Motor neuron (in vitro differentiated cells): ENCODE measurements at regions not wholly inside any gene's neighbourhood (a gene's known extent, or its start where the extent isn't known, plus 50 kb on each side); places are given as distances from the start of the nearest gene placed in this dataset.

Source experiments
- ATAC-seq, 8 experiments: fragments of 200-7000 bp; cut with Tn5 transposase; replicated peaks in 6 of 8; 2 replicates each; pipeline ENCODE4 v1.8.0; 2021; ENCODE audit warnings: mild to moderate bottlenecking in 8 of 8, moderate library complexity in 8 of 8
- H3K27ac ChIP-seq, 2 donors: fragments of 250-450 bp; sonication (Bioruptor Pico); 2 replicates each; pipeline ENCODE4 v1.9.0; 2021; ENCODE audit warnings: antibody characterized with exemption in 2 of 2, mild to moderate bottlenecking in 2 of 2, moderate library complexity in 1 of 2
- H3K4me1 ChIP-seq, 2 donors: fragments of 250-450 bp; sonication (Bioruptor Pico); replicated peaks in 1 of 2; 2 replicates each; pipeline ENCODE4 v1.6.1; 2021; ENCODE audit warnings: antibody characterized with exemption in 2 of 2, mild to moderate bottlenecking in 2 of 2, moderate library complexity in 1 of 2
- H3K4me3 ChIP-seq, 5 donors: fragments of 250-450 bp; sonication (Bioruptor Pico); 2 replicates each; pipeline ENCODE4 v1.9.0; 2021; ENCODE audit warnings: antibody characterized with exemption in 5 of 5, mild to moderate bottlenecking in 5 of 5, moderate library complexity in 4 of 5
- WGBS, 10 experiments: fragments of 450-650 bp; shearing (Covaris generic); methylation state at CpG; one replicate each; pipeline ENCODE4 v1.0.0; 2022; 5-methylcytosine and 5-hydroxymethylcytosine counted together
- in situ Hi-C, 9 experiments: fragments of 400-800 bp; cut with MboI; loops; one replicate each; pipeline ENCODE4 v1.15.0; 2021; ENCODE audit warnings: low sequenced_read_pairs in 9 of 9, low pct_unique_long_range_greater_than_20kb in 2 of 9; ENCODE audit not compliant: unreplicated experiment in 9 of 9

GRCh38 chrX:23134136-23134535, 134.4 kb downstream of the DDX53 start:
- in situ Hi-C loops, result no loop called here
- Histone ChIP-seq H3K4me1 (peaks cover 0 to 2% of the 10 kb centered on the region in 2 donors), H3K27ac (no peak overlapping the region), H3K4me3 (no peak overlapping the region)
- ATAC-seq, result peak in 5 of 8 experiments; percentile 37 to 67 (median 58)

DNA sequence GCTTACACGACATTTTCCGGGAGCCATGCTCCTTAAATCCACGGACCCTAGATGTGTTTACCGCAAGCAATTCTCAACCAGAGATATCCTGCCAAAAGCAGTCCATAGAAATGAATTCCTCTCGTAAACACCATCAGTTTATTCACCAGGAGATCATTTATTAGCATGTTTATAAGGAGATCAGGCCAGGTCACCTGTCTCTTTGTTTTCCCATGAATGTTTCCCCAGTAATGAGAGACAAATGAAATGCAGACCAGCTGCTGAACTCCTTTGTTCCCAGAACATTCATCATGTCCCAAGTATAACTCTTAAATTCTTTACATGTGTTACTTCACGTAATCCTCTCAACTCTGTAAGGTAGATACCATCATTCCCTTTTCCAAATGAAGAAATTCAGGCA, 137.1 kb downstream of the DDX53 start:
- in situ Hi-C loops, result no loop called here
- WGBS, 10 experiments, result 0 to 87% (median 27%) methylated on average over 1 to 6 of the region's 6 CpGs; no CpG with 5 or more reads in 4 of the 10 experiments
- Histone ChIP-seq H3K27ac (no peak overlapping the region), H3K4me3 (no peak overlapping the region), H3K4me1 (peaks cover 0 to 2% of the 10 kb centered on the region in 2 donors)
- no peak for ATAC-seq

DNA sequence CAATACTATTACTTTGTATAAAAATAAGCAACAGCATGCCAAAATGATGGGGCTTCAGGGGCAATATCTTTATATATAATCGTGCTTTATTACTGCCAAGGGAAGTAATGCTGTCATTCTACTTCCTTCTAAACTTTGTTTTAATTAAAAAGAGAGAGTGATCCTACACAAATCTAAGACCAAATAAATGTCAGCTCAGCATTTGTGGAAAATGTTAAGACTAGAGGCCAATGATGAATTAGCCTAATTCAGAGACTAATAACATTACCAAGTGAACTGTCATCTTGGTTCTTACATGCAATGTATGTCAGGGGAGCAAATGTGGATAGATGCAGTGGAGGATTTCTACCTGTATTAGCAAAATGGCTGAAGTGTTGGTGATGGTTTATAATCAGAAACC, 166.4 kb upstream of the PTCHD1 start:
- 0 to 83% (median 67%) methylated on average over 1 of the region's 1 CpG; no CpG with 5 or more reads in 7 of the 10 experiments for whole genome bisulfite sequencing, 10 experiments
- in situ Hi-C loops, result no loop called here
- H3K27ac ChIP-seq, result no peak overlapping the region
- no peak overlapping the region for H3K4me3 ChIP-seq
- no peak for ATAC-seq
- H3K4me1 ChIP-seq, result no peaks in the 10 kb centered on the region

- no peak for ATAC-seq
- no peak overlapping the region for H3K27ac ChIP-seq
- no peak overlapping the region for H3K4me3 ChIP-seq
- in situ Hi-C loops, result no loop called here
- WGBS, 10 experiments, result 0 to 90% (median 67%) methylated on average over 1 of the region's 1 CpG; no CpG with 5 or more reads in 3 of the 10 experiments
- no peaks in the 10 kb centered on the region for H3K4me1 ChIP-seq
Measured at GRCh38 chrX:23185951-23186350, 148.7 kb upstream of the PTCHD1 start.

GRCh38 chrX:23187819-23188218, 146.8 kb upstream of the PTCHD1 start:
- no peak overlapping the region for H3K27ac ChIP-seq
- 0 to 80% (median 40%) methylated on average over 1 to 5 of the region's 5 CpGs; no CpG with 5 or more reads in 6 of the 10 experiments for WGBS, 10 experiments
- H3K4me1 ChIP-seq, result no peaks in the 10 kb centered on the region
- H3K4me3 ChIP-seq, result no peak overlapping the region
- in situ Hi-C loops, result no loop called here
- no peak for ATAC-seq

DNA sequence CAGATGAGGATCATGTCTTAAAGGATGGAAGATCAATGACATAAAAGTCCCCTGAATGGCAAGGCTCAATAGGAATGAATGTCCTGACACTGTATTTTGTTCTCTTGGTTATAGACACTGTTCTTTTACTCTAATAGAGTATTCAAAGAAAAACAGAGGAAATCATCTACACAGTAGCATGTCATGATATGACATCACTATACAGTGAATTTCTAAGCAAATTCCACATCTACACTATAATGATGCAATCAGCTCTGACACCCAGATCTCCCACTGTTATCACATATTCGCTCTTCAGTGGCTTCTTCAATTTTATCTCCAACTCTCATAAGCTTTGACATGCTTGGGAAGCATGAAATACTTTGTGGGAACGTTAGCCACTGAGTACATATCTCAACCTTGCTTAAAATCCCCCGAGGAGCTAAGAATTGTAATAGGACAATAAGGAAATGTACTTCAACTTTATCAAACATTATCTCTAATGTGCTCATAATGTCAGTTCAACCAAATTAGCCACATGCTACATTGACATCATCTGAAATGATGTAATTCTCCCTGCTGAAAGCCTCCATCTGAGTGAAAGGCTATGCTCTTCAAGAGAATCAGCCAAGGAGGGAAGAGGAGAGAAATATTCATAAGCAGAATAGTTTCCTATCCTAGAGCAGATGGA, 139.6 kb upstream of the PTCHD1 start:
- peaks cover 0 to 9% of the 10 kb centered on the region in 2 donors for H3K4me1 ChIP-seq
- 0 to 67% (median 52%) methylated on average over 1 to 3 of the region's 3 CpGs; no CpG with 5 or more reads in 7 of the 10 experiments for WGBS, 10 experiments
- H3K27ac ChIP-seq, result no peak overlapping the region
- ATAC-seq, result peak in 5 of 8 experiments; percentile 58 to 94 (median 84)
- in situ Hi-C loops, result no loop called here
- no peak overlapping the region for H3K4me3 ChIP-seq

DNA sequence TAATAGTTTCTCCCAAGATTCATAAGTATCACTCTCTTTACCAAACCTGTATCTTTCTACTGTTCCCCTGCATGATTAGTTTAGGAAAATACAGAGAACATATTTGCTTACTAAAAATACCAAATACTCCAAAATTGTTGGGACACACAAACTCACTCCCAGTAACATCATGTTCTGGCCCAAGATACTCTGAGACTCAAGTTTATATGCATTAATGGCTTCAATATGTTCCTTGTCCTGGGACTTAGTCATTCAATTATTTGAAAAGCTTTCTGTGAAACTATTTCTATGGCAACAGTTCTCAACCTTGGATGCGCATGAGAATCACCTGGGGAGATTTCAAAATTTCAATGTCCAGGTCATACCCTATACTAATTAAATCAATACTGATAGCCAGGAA, 138.9 kb upstream of the PTCHD1 start:
- in situ Hi-C loops, result no loop called here
- Histone ChIP-seq H3K27ac (no peak overlapping the region), H3K4me3 (no peak overlapping the region), H3K4me1 (peaks cover 0 to 9% of the 10 kb centered on the region in 2 donors)
- no peak for ATAC-seq
- WGBS, 10 experiments, result 100% methylated on average over 1 of the region's 1 CpG; no CpG with 5 or more reads in 9 of the 10 experiments

- WGBS, 10 experiments, result 0 to 100% (median 28%) methylated on average over 1 of the region's 1 CpG; no CpG with 5 or more reads in 6 of the 10 experiments
- Histone ChIP-seq H3K4me3 (no peak overlapping the region), H3K4me1 (no peaks in the 10 kb centered on the region), H3K27ac (no peak overlapping the region)
- ATAC-seq, result no peak
- in situ Hi-C loops, result no loop called here
Measured at GRCh38 chrX:23201706-23202105, 132.9 kb upstream of the PTCHD1 start.

DNA sequence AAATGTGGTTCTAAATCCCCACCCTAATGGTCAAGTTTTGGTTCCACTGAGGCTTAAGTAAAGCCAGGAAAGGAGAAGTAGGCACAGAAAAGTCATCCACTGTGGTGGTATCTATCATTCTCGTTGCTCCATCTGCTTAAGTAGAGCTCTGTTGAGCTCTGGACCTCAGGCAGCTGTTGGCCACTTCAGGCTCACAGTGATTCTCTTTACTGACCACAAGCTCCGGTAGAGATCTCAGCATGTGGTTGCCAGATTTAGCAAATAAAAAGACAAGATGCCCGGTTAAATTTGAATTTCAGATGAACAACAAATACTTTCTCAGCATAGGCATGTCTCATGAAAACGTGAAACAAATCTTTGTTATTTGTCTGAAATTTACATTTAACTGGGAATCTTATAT, 132.3 kb upstream of the PTCHD1 start:
- no peak overlapping the region for H3K27ac ChIP-seq
- no peaks in the 10 kb centered on the region for H3K4me1 ChIP-seq
- no peak overlapping the region for H3K4me3 ChIP-seq
- peak in 3 of 8 experiments; percentile 41 to 93 (median 47) for ATAC-seq
- WGBS, 10 experiments, result 0 to 60% (median 27%) methylated on average over 1 to 4 of the region's 4 CpGs; no CpG with 5 or more reads in 5 of the 10 experiments
- in situ Hi-C loops, result no loop called here

DNA sequence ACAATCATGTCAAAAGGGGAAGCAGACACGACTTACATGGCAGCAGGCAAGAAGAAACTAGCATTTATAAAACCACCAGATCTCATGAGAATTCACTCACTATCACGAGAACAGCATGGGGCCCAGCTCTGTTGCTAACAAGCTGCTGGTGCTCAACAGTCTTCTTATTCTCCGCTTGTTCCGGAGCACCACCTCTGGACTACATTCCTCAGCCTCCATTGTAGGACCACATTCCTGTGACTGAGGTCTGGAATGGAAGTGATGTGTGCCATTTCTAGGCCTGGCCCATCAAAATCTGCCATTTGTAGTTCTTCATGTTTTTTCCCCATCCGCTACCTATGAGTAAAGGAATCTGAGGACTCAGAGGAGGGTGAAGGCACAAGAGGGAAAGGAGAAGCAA, 111.5 kb upstream of the PTCHD1 start:
- ATAC-seq, result no peak
- Histone ChIP-seq H3K27ac (no peak overlapping the region), H3K4me1 (no peaks in the 10 kb centered on the region), H3K4me3 (no peak overlapping the region)
- 20 to 100% (median 58%) methylated on average over 1 to 5 of the region's 5 CpGs; no CpG with 5 or more reads in 7 of the 10 experiments for WGBS, 10 experiments
- in situ Hi-C loops, result no loop called here

GRCh38 chrX:23228454-23228853, 106.2 kb upstream of the PTCHD1 start:
- no peak overlapping the region for H3K27ac ChIP-seq
- WGBS, 10 experiments, result 25 to 58% (median 37%) methylated on average over 2 to 3 of the region's 3 CpGs; no CpG with 5 or more reads in 7 of the 10 experiments
- ATAC-seq, result no peak
- in situ Hi-C loops, result no loop called here
- no peak overlapping the region for H3K4me3 ChIP-seq
- H3K4me1 ChIP-seq, result peaks cover 0 to 6% of the 10 kb centered on the region in 2 donors

DNA sequence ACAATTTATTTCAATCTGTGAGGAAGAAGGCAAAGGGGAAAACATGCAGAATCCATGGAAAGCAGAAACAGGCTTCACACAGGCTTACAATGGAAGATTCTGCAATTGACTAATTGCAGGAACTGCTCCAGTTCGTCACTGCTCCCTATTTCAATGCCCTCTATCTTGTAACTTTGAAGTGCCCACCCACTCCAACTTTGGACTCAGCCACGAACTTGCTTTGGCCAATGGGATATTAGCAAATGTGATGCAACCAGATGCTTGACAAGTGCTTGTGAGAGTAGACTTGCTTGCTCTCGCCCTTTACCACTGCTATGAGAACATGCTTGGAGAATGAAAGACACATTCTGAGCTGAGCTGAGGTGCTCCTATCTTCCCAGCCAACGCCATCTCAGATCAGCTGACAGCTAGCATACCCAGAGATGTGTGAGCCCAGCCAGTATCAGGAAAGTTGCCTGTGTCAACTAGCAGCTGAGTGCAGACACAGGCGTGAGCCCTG, 105.7 kb upstream of the PTCHD1 start:
- Histone ChIP-seq H3K4me3 (no peak overlapping the region), H3K27ac (no peak overlapping the region), H3K4me1 (peaks cover 0 to 6% of the 10 kb centered on the region in 2 donors)
- in situ Hi-C loops, result no loop called here
- WGBS, 10 experiments, result 0 to 29% (median 4%) methylated on average over 1 to 3 of the region's 5 CpGs; no CpG with 5 or more reads in 4 of the 10 experiments
- peak in 7 of 8 experiments; percentile 16 to 65 (median 47) for ATAC-seq

DNA sequence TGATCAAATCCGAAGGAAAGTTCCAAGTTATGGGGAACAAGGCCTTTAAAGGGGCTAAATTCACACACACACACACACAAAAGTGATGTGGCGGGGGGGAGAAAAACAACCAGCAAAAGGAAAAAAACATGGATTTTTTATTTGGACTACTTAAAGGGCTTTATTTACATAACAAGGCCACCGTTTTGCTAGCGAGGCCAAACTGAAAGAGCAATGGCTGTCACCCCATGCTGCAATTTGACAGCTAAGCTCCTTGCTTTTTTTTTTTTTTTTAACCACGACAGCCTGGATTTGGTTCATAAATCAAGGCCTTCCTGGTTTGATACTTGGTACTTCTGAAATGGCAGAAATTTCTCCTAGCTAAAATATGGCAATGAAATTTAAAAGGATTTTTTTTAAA, 99.6 kb upstream of the PTCHD1 start:
- 0 to 88% (median 35%) methylated on average over 1 to 5 of the region's 5 CpGs; no CpG with 5 or more reads in 3 of the 10 experiments for WGBS, 10 experiments
- Histone ChIP-seq H3K4me1 (no peaks in the 10 kb centered on the region), H3K4me3 (no peak overlapping the region), H3K27ac (no peak overlapping the region)
- in situ Hi-C loops, result no loop called here
- peak in 1 of 8 experiments; percentile 35 for ATAC-seq

DNA sequence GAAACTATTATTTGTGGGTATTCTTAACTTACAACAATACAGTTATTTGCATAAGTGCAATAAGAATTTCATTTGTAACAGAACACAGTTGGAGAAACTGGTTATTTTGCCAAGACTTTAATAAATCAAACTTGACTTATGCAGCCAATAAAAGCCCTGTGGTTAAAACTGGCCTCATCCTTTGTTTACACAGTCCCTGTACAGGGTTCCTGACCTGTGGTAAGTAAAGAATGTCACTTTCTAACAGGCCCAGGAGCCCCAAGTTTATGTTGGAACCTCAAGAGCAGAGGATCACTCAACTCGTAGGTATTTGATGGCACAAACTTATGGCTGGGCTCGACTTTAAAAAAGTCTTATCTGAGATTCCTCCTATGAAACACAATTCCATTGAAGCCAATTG, 88.6 kb upstream of the PTCHD1 start:
- H3K27ac ChIP-seq, result no peak overlapping the region
- H3K4me1 ChIP-seq, result no peaks in the 10 kb centered on the region
- no peak overlapping the region for H3K4me3 ChIP-seq
- in situ Hi-C loops, result no loop called here
- ATAC-seq, result no peak
- WGBS, 10 experiments, result 0 to 90% (median 58%) methylated on average over 2 of the region's 2 CpGs; no CpG with 5 or more reads in 7 of the 10 experiments
